Loucy (cell line): ENCODE measurements at regions not wholly inside any gene's neighbourhood (a gene's known extent, or its start where the extent isn't known, plus 50 kb on each side); places are given as distances from the start of the nearest gene placed in this dataset.
A peak's percentile ranks its signal among the peaks of the same experiment; 100 is the strongest.

Experiments
- H2AFZ ChIP-seq: fragments of 200-600 bp; sonication (generic); 2 replicates; pipeline ENCODE4 v1.6.0; 2016; ENCODE audit warnings: antibody characterized with exemption, mild to moderate bottlenecking, low read length, moderate library complexity
- H3F3A ChIP-seq: fragments of 200-600 bp; 2 replicates; pipeline ENCODE4 v1.6.0; 2016; ENCODE audit warnings: antibody characterized with exemption, low read depth, mild to moderate bottlenecking
- H3K27me3 ChIP-seq: fragments of 200-600 bp; sonication (generic); 2 replicates; pipeline ENCODE4 v1.6.1; 2014; ENCODE audit warnings: low read length, mild to moderate bottlenecking; ENCODE audit not compliant: insufficient read depth, poor library complexity, severe bottlenecking
- H3K36me3 ChIP-seq: fragments of 200-600 bp; sonication (generic); 2 replicates; pipeline ENCODE4 v1.6.1; 2016; ENCODE audit warnings: low read length; ENCODE audit not compliant: insufficient read depth
- H3K4me1 ChIP-seq: fragments of 200-600 bp; sonication (generic); 2 replicates; pipeline ENCODE4 v1.5.1; 2014; ENCODE audit warnings: low read length, mild to moderate bottlenecking; ENCODE audit not compliant: insufficient read depth, poor library complexity, severe bottlenecking
- H3K4me2 ChIP-seq: fragments of 200-600 bp; sonication (generic); 2 replicates; pipeline ENCODE4 v1.6.0; 2014; ENCODE audit warnings: antibody characterized with exemption, low read length, low read depth, mild to moderate bottlenecking; ENCODE audit not compliant: poor library complexity, severe bottlenecking
- H3K4me3 ChIP-seq: fragments of 200-600 bp; sonication (generic); 2 replicates; pipeline ENCODE4 v1.5.1; 2014; ENCODE audit warnings: low read length, mild to moderate bottlenecking, mixed read lengths; ENCODE audit not compliant: poor library complexity, severe bottlenecking
- H3K79me2 ChIP-seq: fragments of 200-600 bp; sonication (generic); 2 replicates; pipeline ENCODE4 v1.6.1; 2014; ENCODE audit warnings: low read length; ENCODE audit not compliant: insufficient read depth
- H3K9ac ChIP-seq: fragments of 200-600 bp; sonication (generic); 2 replicates; pipeline ENCODE4 v1.6.0; 2014; ENCODE audit warnings: mild to moderate bottlenecking, low read depth, low read length, moderate library complexity; ENCODE audit not compliant: poor library complexity, severe bottlenecking
- H3K9me2 ChIP-seq: fragments of 200-600 bp; sonication (generic); replicated peaks from 2 replicates; pipeline ENCODE4 v1.6.1; 2016; ENCODE audit warnings: low read depth, low read length, mixed read lengths
- H3K9me3 ChIP-seq: fragments of 200-600 bp; sonication (generic); 2 replicates; pipeline ENCODE4 v1.6.1; 2014; ENCODE audit warnings: mild to moderate bottlenecking, antibody characterized with exemption, low read length, low read depth; ENCODE audit not compliant: insufficient read depth
- H4K20me1 ChIP-seq: fragments of 200-600 bp; sonication (generic); 2 replicates; pipeline ENCODE4 v1.6.0; 2014; ENCODE audit warnings: antibody characterized with exemption, low read length, mild to moderate bottlenecking; ENCODE audit not compliant: insufficient read depth, poor library complexity, severe bottlenecking
- EZH2phosphoT487 ChIP-seq: fragments of 200-600 bp; IDR thresholded peaks from 2 replicates; pipeline ENCODE4 v1.6.1; 2018; ENCODE audit warnings: antibody characterized with exemption, mild to moderate bottlenecking, moderate library complexity, borderline replicate concordance
- TF ChIP-seq, protein P1 (sequence below): fragments of 200-600 bp; sonication (generic); conservative IDR thresholded peaks from 2 replicates; pipeline ENCODE4 v1.5.1; 2014; ENCODE audit warnings: mild to moderate bottlenecking, antibody characterized with exemption, low read length

- Histone ChIP-seq H3K36me3 (no peaks in the 10 kb centered on the region), H3K79me2 (no peaks in the 10 kb centered on the region), H3K9me2 (no peaks in the 10 kb centered on the region), H2AFZ (peak overlapping the region; percentile 7; the same call in 1 of the 2 replicates), H3K9me3 (no peaks in the 10 kb centered on the region), H3K4me3 (no peak overlapping the region), H3K4me2 (no peak overlapping the region), H4K20me1 (no peaks in the 10 kb centered on the region), H3K27me3 (no peaks in the 10 kb centered on the region), H3F3A (0 out of 2 replicates have a peak, but pooled peaks cover 3% of the 10 kb centered on the region), H3K9ac (no peak overlapping the region), H3K4me1 (peaks cover 76% of the 10 kb centered on the region)
- TF ChIP-seq, protein P1, sequence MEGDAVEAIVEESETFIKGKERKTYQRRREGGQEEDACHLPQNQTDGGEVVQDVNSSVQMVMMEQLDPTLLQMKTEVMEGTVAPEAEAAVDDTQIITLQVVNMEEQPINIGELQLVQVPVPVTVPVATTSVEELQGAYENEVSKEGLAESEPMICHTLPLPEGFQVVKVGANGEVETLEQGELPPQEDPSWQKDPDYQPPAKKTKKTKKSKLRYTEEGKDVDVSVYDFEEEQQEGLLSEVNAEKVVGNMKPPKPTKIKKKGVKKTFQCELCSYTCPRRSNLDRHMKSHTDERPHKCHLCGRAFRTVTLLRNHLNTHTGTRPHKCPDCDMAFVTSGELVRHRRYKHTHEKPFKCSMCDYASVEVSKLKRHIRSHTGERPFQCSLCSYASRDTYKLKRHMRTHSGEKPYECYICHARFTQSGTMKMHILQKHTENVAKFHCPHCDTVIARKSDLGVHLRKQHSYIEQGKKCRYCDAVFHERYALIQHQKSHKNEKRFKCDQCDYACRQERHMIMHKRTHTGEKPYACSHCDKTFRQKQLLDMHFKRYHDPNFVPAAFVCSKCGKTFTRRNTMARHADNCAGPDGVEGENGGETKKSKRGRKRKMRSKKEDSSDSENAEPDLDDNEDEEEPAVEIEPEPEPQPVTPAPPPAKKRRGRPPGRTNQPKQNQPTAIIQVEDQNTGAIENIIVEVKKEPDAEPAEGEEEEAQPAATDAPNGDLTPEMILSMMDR, result no peak
- no peak for TF ChIP-seq EZH2phosphoT487
Measured at GRCh38 chr7:19403691-19404090, 258.5 kb upstream of the FERD3L start.

GRCh38 chr7:19401461-19401860 is 256.2 kb upstream of the FERD3L start:
- H4K20me1 ChIP-seq, result no peaks in the 10 kb centered on the region
- H3K36me3 ChIP-seq, result no peaks in the 10 kb centered on the region
- H3F3A ChIP-seq, result 0 out of 2 replicates have a peak, but pooled peaks cover 6% of the 10 kb centered on the region
- H3K9me2 ChIP-seq, result no peaks in the 10 kb centered on the region
- H3K27me3 ChIP-seq, result no peaks in the 10 kb centered on the region
- peak overlapping the region; percentile 47 for H3K4me3 ChIP-seq
- peak overlapping the region; percentile 58 for H2AFZ ChIP-seq
- H3K79me2 ChIP-seq, result no peaks in the 10 kb centered on the region
- peak overlapping the region; percentile 51 for H3K4me2 ChIP-seq
- peaks cover 86% of the 10 kb centered on the region for H3K4me1 ChIP-seq
- H3K9me3 ChIP-seq, result no peaks in the 10 kb centered on the region
- TF ChIP-seq, protein P1, result no peak
- no peak for TF ChIP-seq EZH2phosphoT487
- H3K9ac ChIP-seq, result peak overlapping the region; percentile 47

GRCh38 chr7:19400758-19401254 is 255.6 kb upstream of the FERD3L start:
- no peaks in the 10 kb centered on the region for H3K79me2 ChIP-seq
- H3K4me1 ChIP-seq, result peaks cover 79% of the 10 kb centered on the region

More at GRCh38 chr7:19400758-19401254, 255.6 kb upstream of the FERD3L start:
- H2AFZ ChIP-seq, result peak overlapping the region; percentile 41
- H3K36me3 ChIP-seq, result no peaks in the 10 kb centered on the region
- peak overlapping the region; percentile 47 for H3K9ac ChIP-seq
- peak overlapping the region; percentile 51 for H3K4me2 ChIP-seq
- H3K9me2 ChIP-seq, result no peaks in the 10 kb centered on the region
- peak overlapping the region; percentile 47 for H3K4me3 ChIP-seq
- 0 out of 2 replicates have a peak, but pooled peaks cover 6% of the 10 kb centered on the region for H3F3A ChIP-seq
- no peaks in the 10 kb centered on the region for H3K9me3 ChIP-seq
- H3K27me3 ChIP-seq, result no peaks in the 10 kb centered on the region
- TF ChIP-seq, protein P1, result no peak
- no peak for TF ChIP-seq EZH2phosphoT487
- H4K20me1 ChIP-seq, result no peaks in the 10 kb centered on the region
